ENCODE measurements at regions not wholly inside any gene's neighbourhood (a gene's known extent, or its start where the extent isn't known, plus 50 kb on each side); places are given as distances from the start of the nearest gene placed in this dataset.

GRCh38 chr7:41116337-41116736, 586.6 kb downstream of the INHBA start:
- no peak for TF ChIP-seq CTCF (IDR thresholded peaks at IDR 0.05)
- no peaks in the 10 kb centered on the region for H3K36me3 ChIP-seq (ENCODE audit: insufficient read depth, low read length)
- CTCF ChIA-PET: no interaction called here
- POLR2A ChIA-PET: no interaction called here
- H3K27me3 Mint-ChIP-seq: no peaks in the 10 kb centered on the region
- H3K9me3 ChIP-seq (ENCODE audit: control insufficient read depth in 1 of 2, insufficient read depth in 1 of 2, low read length in 2 of 2): peaks cover 0 to 7% of the 10 kb centered on the region in 2 experiments
- no peaks in the 10 kb centered on the region for H3K27me3 ChIP-seq (ENCODE audit: control insufficient read depth in 1 of 2, insufficient read depth in 2 of 2, low read length in 2 of 2)
- H3K4me1 ChIP-seq (ENCODE audit: insufficient read depth, low read length): no peaks in the 10 kb centered on the region
- ATAC-seq (ENCODE audit: poor library complexity) (no peak), DNase-seq (no peak)
- no peaks in the 10 kb centered on the region for H3K9me3 Mint-ChIP-seq
- H3K4me3 ChIP-seq (ENCODE audit: low read length): no peak overlapping the region
- no peak overlapping the region for H3K4me3 Mint-ChIP-seq
- H3K27ac ChIP-seq (ENCODE audit: low read depth in 1 of 2, low read length in 2 of 2): no peak overlapping the region
- no peak overlapping the region for H3K27ac Mint-ChIP-seq
- H3K4me1 Mint-ChIP-seq (ENCODE audit: low read depth): no peaks in the 10 kb centered on the region
- intact Hi-C loops (cut with DNase I, micrococcal nuclease): no loop called here
- H3K36me3 Mint-ChIP-seq (ENCODE audit: low read depth): no peaks in the 10 kb centered on the region

GRCh38 chr7:41114691-41115090, 588.2 kb downstream of the INHBA start:
- H3K36me3 ChIP-seq (ENCODE audit: insufficient read depth, low read length): no peaks in the 10 kb centered on the region
- Mint-ChIP-seq H3K27me3 (no peaks in the 10 kb centered on the region), H3K4me1 (ENCODE audit: low read depth) (no peaks in the 10 kb centered on the region), H3K27ac (no peak overlapping the region), H3K36me3 (ENCODE audit: low read depth) (no peaks in the 10 kb centered on the region), H3K9me3 (no peaks in the 10 kb centered on the region), H3K4me3 (no peak overlapping the region)
- no peaks in the 10 kb centered on the region for H3K4me1 ChIP-seq (ENCODE audit: insufficient read depth, low read length)
- CTCF ChIA-PET: no interaction called here
- POLR2A ChIA-PET: no interaction called here
- no peaks in the 10 kb centered on the region for H3K27me3 ChIP-seq (ENCODE audit: control insufficient read depth in 1 of 2, insufficient read depth in 2 of 2, low read length in 2 of 2)
- no peak overlapping the region for H3K4me3 ChIP-seq (ENCODE audit: low read length)
- H3K27ac ChIP-seq (ENCODE audit: low read depth in 1 of 2, low read length in 2 of 2): no peak overlapping the region
- DNase-seq (no peak), ATAC-seq (ENCODE audit: poor library complexity) (no peak)
- TF ChIP-seq CTCF (IDR thresholded peaks at IDR 0.05): no peak
- H3K9me3 ChIP-seq (ENCODE audit: control insufficient read depth in 1 of 2, insufficient read depth in 1 of 2, low read length in 2 of 2): peaks cover 0 to 3% of the 10 kb centered on the region in 2 experiments
- intact Hi-C loops (cut with DNase I, micrococcal nuclease): no loop called here

GRCh38 chr7:41114131-41114530, 588.8 kb downstream of the INHBA start:
- H3K4me3 Mint-ChIP-seq: no peak overlapping the region
- intact Hi-C loops (cut with DNase I, micrococcal nuclease): no loop called here
- H3K4me1 ChIP-seq (ENCODE audit: insufficient read depth, low read length): no peaks in the 10 kb centered on the region
- no peaks in the 10 kb centered on the region for H3K27me3 ChIP-seq (ENCODE audit: control insufficient read depth in 1 of 2, insufficient read depth in 2 of 2, low read length in 2 of 2)
- H3K4me3 ChIP-seq (ENCODE audit: low read length): no peak overlapping the region
- DNase-seq (no peak), ATAC-seq (ENCODE audit: poor library complexity) (no peak)
- H3K36me3 Mint-ChIP-seq (ENCODE audit: low read depth): no peaks in the 10 kb centered on the region
- peaks cover 0 to 3% of the 10 kb centered on the region in 2 experiments for H3K9me3 ChIP-seq (ENCODE audit: control insufficient read depth in 1 of 2, insufficient read depth in 1 of 2, low read length in 2 of 2)
- H3K36me3 ChIP-seq (ENCODE audit: insufficient read depth, low read length): no peaks in the 10 kb centered on the region
- H3K27ac ChIP-seq (ENCODE audit: low read depth in 1 of 2, low read length in 2 of 2): no peak overlapping the region
- CTCF ChIA-PET: no interaction called here
- no peak overlapping the region for H3K27ac Mint-ChIP-seq
- no peaks in the 10 kb centered on the region for H3K4me1 Mint-ChIP-seq (ENCODE audit: low read depth)
- TF ChIP-seq CTCF (IDR thresholded peaks at IDR 0.05): no peak
- no peaks in the 10 kb centered on the region for H3K27me3 Mint-ChIP-seq
- POLR2A ChIA-PET: no interaction called here
- no peaks in the 10 kb centered on the region for H3K9me3 Mint-ChIP-seq
